ENCODE measurements at regions not wholly inside any gene's neighbourhood (a gene's known extent, or its start where the extent isn't known, plus 50 kb on each side); places are given as distances from the start of the nearest gene placed in this dataset.

- no peaks in the 10 kb centered on the region for H3F3A ChIP-seq (ENCODE audit: insufficient read depth, low read length)
- H3K4me1 ChIP-seq (ENCODE audit: insufficient read depth, low read length, severe bottlenecking) = no peaks in the 10 kb centered on the region
- H4K20me1 ChIP-seq (ENCODE audit: insufficient read depth, low read length) = no peaks in the 10 kb centered on the region
- no peaks in the 10 kb centered on the region for H3K36me3 ChIP-seq (ENCODE audit: insufficient read depth, low read length)
- H3K79me2 ChIP-seq (ENCODE audit: insufficient read depth, low read length) = no peaks in the 10 kb centered on the region
- no peak overlapping the region for H3K4me2 ChIP-seq (ENCODE audit: low read length)
- no peak for TF ChIP-seq EZH2 (IDR thresholded peaks at IDR 0.05; ENCODE audit: borderline replicate concordance, low read length)
- no peak for TF ChIP-seq CTCF (IDR thresholded peaks at IDR 0.05; ENCODE audit: low read length)
- no peaks in the 10 kb centered on the region for H3K9me2 ChIP-seq (ENCODE audit: low read depth, low read length)
- H3K4me3 ChIP-seq (ENCODE audit: low read depth, low read length, poor library complexity, severe bottlenecking) = no peak overlapping the region
- H3K27ac ChIP-seq (ENCODE audit: low read depth, low read length, poor library complexity, severe bottlenecking) = no peak overlapping the region
- H3K9me3 ChIP-seq (ENCODE audit: low read length) = no peaks in the 10 kb centered on the region
- H2AFZ ChIP-seq (ENCODE audit: low read length) = no peak overlapping the region
- H3K9ac ChIP-seq (ENCODE audit: low read length) = no peak overlapping the region
- H3K27me3 ChIP-seq (ENCODE audit: insufficient read depth, low read length) = no peaks in the 10 kb centered on the region
Observed at GRCh38 chr7:54878339-54878738, 119.3 kb upstream of the SEC61G start.

- Histone ChIP-seq H3K4me1 (ENCODE audit: insufficient read depth, low read length, severe bottlenecking) (no peaks in the 10 kb centered on the region), H2AFZ (ENCODE audit: low read length) (no peak overlapping the region), H3K9me3 (ENCODE audit: low read length) (no peaks in the 10 kb centered on the region), H3K27ac (ENCODE audit: low read depth, low read length, poor library complexity, severe bottlenecking) (no peak overlapping the region), H3K4me3 (ENCODE audit: low read depth, low read length, poor library complexity, severe bottlenecking) (no peak overlapping the region), H3K36me3 (ENCODE audit: insufficient read depth, low read length) (no peaks in the 10 kb centered on the region), H4K20me1 (ENCODE audit: insufficient read depth, low read length) (no peaks in the 10 kb centered on the region), H3K4me2 (ENCODE audit: low read length) (no peak overlapping the region), H3K27me3 (ENCODE audit: insufficient read depth, low read length) (no peaks in the 10 kb centered on the region), H3F3A (ENCODE audit: insufficient read depth, low read length) (no peaks in the 10 kb centered on the region), H3K79me2 (ENCODE audit: insufficient read depth, low read length) (no peaks in the 10 kb centered on the region), H3K9me2 (ENCODE audit: low read depth, low read length) (0 out of 2 replicates have a peak, but pooled peaks cover 1% of the 10 kb centered on the region), H3K9ac (ENCODE audit: low read length) (no peak overlapping the region)
- TF ChIP-seq EZH2 (IDR thresholded peaks at IDR 0.05; ENCODE audit: borderline replicate concordance, low read length) (no peak), CTCF (IDR thresholded peaks at IDR 0.05; ENCODE audit: low read length) (no peak)
Observed at GRCh38 chr7:54879776-54880175, 120.8 kb upstream of the SEC61G start.

- Histone ChIP-seq H2AFZ (ENCODE audit: low read length) (no peak overlapping the region), H3K27me3 (ENCODE audit: insufficient read depth, low read length) (no peaks in the 10 kb centered on the region), H3K79me2 (ENCODE audit: insufficient read depth, low read length) (no peaks in the 10 kb centered on the region), H3K9me3 (ENCODE audit: low read length) (no peaks in the 10 kb centered on the region), H4K20me1 (ENCODE audit: insufficient read depth, low read length) (no peaks in the 10 kb centered on the region), H3K9me2 (ENCODE audit: low read depth, low read length) (0 out of 2 replicates have a peak, but pooled peaks cover 3% of the 10 kb centered on the region), H3K9ac (ENCODE audit: low read length) (no peak overlapping the region), H3K4me2 (ENCODE audit: low read length) (no peak overlapping the region), H3K36me3 (ENCODE audit: insufficient read depth, low read length) (no peaks in the 10 kb centered on the region), H3K4me1 (ENCODE audit: insufficient read depth, low read length, severe bottlenecking) (no peaks in the 10 kb centered on the region), H3K27ac (ENCODE audit: low read depth, low read length, poor library complexity, severe bottlenecking) (no peak overlapping the region), H3F3A (ENCODE audit: insufficient read depth, low read length) (no peaks in the 10 kb centered on the region), H3K4me3 (ENCODE audit: low read depth, low read length, poor library complexity, severe bottlenecking) (no peak overlapping the region)
- TF ChIP-seq CTCF (IDR thresholded peaks at IDR 0.05; ENCODE audit: low read length) (no peak), EZH2 (IDR thresholded peaks at IDR 0.05; ENCODE audit: borderline replicate concordance, low read length) (no peak)
Observed at GRCh38 chr7:54880326-54880989, 121.4 kb upstream of the SEC61G start.

All from OCI-LY1 (cell line).